Parathyroid adenoma (tissue), 2 donors: ENCODE measurements at regions not wholly inside any gene's neighbourhood (a gene's known extent, or its start where the extent isn't known, plus 50 kb on each side); places are given as distances from the start of the nearest gene placed in this dataset.
"Not testable (repeated sequence)": the region's sequence is repeated elsewhere in the genome, so short reads cannot be mapped to it uniquely, and the experiment has no call there.

Experiments used
- H2AFZ ChIP-seq: fragments of 300-600 bp; sonication (generic); one replicate; pipeline ENCODE4 v1.7.0; 2017; ENCODE audit warnings: antibody characterized with exemption, mild to moderate bottlenecking
- H3K27ac ChIP-seq: fragments of 300-600 bp; sonication (generic); one replicate; pipeline ENCODE4 v1.7.0; 2017
- H3K27me3 ChIP-seq: fragments of 300-600 bp; sonication (generic); one replicate; pipeline ENCODE4 v1.7.0; 2017; ENCODE audit warnings: low read length; ENCODE audit not compliant: control insufficient read depth, insufficient read depth
- H3K36me3 ChIP-seq: fragments of 300-600 bp; sonication (generic); one replicate; pipeline ENCODE4 v1.7.0; 2017; ENCODE audit warnings: low read length; ENCODE audit not compliant: control insufficient read depth, insufficient read depth
- H3K4me1 ChIP-seq: fragments of 300-600 bp; sonication (generic); one replicate; pipeline ENCODE4 v1.7.0; 2017; ENCODE audit warnings: control low read depth
- H3K4me2 ChIP-seq: fragments of 300-600 bp; sonication (generic); one replicate; pipeline ENCODE4 v1.7.0; 2017; ENCODE audit warnings: low read length
- H3K4me3 ChIP-seq: fragments of 300-600 bp; sonication (generic); one replicate; pipeline ENCODE4 v1.7.0; 2017; ENCODE audit warnings: low read depth, low read length
- H3K79me2 ChIP-seq: fragments of 300-600 bp; sonication (generic); one replicate; pipeline ENCODE4 v1.7.0; 2017; ENCODE audit warnings: control low read depth
- H3K9ac ChIP-seq: fragments of 300-600 bp; sonication (generic); one replicate; pipeline ENCODE4 v1.7.0; 2017; ENCODE audit warnings: mild to moderate bottlenecking
- H3K9me3 ChIP-seq: fragments of 300-600 bp; sonication (generic); one replicate; pipeline ENCODE4 v1.7.0; 2017; ENCODE audit warnings: low read length; ENCODE audit not compliant: control insufficient read depth
- CTCF ChIP-seq: fragments of 300-600 bp; sonication (generic); IDR thresholded peaks from one replicate; pipeline ENCODE4 v1.7.0; 2017; ENCODE audit warnings: antibody characterized with exemption, mild to moderate bottlenecking
- donor health status: primary hyperparathyroidism.

DNA sequence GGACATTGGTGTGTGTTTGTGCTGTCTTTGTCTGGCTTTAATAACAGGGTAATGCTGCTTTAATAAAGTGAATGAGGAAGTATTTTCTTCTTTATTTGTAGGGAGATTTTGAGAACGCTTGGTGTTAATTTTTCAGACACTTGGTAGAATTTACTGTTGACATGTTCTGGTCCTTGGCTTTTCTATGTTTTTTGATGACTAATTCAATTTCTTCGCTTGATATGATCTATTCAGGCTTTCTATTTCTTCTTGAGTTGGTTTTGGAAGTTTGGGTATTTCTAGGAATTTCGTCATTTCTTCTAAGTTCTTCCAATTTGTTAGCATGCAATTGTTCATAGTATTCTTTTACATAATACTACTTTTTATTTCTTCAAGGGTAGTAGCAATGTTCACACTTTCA lies 167.8 kb downstream of the TTC6 start:
- Histone ChIP-seq H2AFZ (no peak overlapping the region), H3K4me3 (no peak overlapping the region), H3K4me2 (no peak overlapping the region), H3K9me3 (no peaks in the 10 kb centered on the region), H3K36me3 (no peaks in the 10 kb centered on the region), H3K9ac (no peak overlapping the region), H3K4me1 (no peaks in the 10 kb centered on the region), H3K27ac (no peak overlapping the region), H3K79me2 (no peaks in the 10 kb centered on the region), H3K27me3 (no peaks in the 10 kb centered on the region)
- TF ChIP-seq CTCF: no peak

- H3K9ac ChIP-seq, H3K36me3 ChIP-seq, H3K4me1 ChIP-seq, H3K27ac ChIP-seq, H3K79me2 ChIP-seq, H3K9me3 ChIP-seq, H3K4me2 ChIP-seq, H2AFZ ChIP-seq, H3K27me3 ChIP-seq, H3K4me3 ChIP-seq: not testable (repeated sequence)
Measured at GRCh38 chr14:37772283-37772682, 176.9 kb downstream of the TTC6 start.

GRCh38 chr14:37776791-37777499 lies 181.5 kb downstream of the TTC6 start:
- Histone ChIP-seq H3K9me3 (no peaks in the 10 kb centered on the region), H2AFZ (no peak overlapping the region), H3K9ac (no peak overlapping the region), H3K4me2 (no peak overlapping the region), H3K4me3 (no peak overlapping the region), H3K4me1 (no peaks in the 10 kb centered on the region), H3K27ac (no peak overlapping the region), H3K27me3 (no peaks in the 10 kb centered on the region), H3K36me3 (no peaks in the 10 kb centered on the region), H3K79me2 (no peaks in the 10 kb centered on the region)
- TF ChIP-seq CTCF: no peak

DNA sequence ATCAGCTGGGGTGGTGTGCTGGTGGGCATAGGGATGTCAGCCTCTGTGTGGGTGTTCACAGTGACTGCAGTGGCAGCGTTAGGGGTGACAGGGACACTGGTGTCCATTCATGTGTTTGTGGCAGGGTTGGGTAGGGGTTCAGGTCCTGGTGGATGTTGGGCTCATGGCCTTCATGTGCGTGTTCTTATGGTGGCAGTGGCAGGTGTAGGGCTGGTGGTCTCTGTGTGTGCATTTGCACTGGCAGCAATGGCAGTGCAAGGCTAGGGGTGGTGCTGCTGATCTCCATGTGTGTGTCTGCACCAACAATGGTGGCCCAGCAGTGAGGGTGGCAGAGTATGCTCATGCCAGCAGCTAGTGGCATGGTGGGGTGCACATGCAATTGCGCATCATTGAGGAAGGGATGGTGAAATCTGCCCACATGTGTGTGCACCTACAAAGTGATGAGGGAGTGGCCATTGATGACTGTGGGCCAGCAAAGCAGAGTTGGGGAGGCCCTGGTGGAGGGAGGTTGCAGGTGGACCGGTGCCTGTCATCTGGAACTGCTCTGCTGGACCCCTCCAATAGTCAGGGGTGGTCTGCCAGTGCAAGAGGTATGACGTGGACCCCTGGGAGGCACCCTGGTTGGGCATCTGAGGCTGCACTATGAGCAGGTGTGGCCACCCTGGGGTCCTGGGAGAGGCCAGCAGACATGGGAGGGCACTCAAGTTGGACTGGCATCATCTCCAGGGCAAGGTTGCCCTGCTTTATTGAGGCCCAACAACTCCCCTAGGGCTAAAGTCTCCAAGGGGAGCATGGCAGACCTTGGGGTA lies 182.9 kb downstream of the TTC6 start:
- Histone ChIP-seq H3K79me2 (no peaks in the 10 kb centered on the region), H3K4me3 (no peak overlapping the region)
- TF ChIP-seq CTCF: no peak

DNA sequence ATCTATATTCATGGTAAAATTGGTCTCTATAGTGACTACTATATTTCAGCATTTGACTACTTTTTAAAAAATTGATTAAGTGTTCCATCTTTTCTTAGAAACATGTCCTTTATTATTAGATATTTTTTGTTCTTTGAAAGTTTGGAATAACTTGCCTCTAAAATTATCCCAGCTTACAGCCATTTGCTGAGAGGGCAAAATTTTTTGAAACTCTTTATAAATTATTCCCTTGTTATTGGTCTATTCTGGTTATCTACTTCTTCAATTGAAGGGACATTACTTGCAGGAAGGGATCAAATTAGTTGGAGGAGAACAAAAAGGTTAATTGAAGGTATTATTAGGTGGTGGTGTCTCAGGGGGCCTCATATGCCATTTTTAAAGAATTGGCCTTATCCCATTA lies 184.1 kb downstream of the TTC6 start:
- Histone ChIP-seq H3K36me3 (no peaks in the 10 kb centered on the region), H2AFZ (no peak overlapping the region), H3K9ac (no peak overlapping the region), H3K4me2 (no peak overlapping the region), H3K9me3 (no peaks in the 10 kb centered on the region), H3K79me2 (no peaks in the 10 kb centered on the region), H3K27me3 (no peaks in the 10 kb centered on the region), H3K4me3 (no peak overlapping the region), H3K4me1 (no peaks in the 10 kb centered on the region), H3K27ac (no peak overlapping the region)
- TF ChIP-seq CTCF: no peak

More for the DNA sequence above, 182.9 kb downstream of the TTC6 start:
- no peaks in the 10 kb centered on the region for H3K9me3 ChIP-seq
- H3K36me3 ChIP-seq: no peaks in the 10 kb centered on the region
- no peak overlapping the region for H2AFZ ChIP-seq
- no peak overlapping the region for H3K9ac ChIP-seq
- H3K4me1 ChIP-seq: no peaks in the 10 kb centered on the region
- no peaks in the 10 kb centered on the region for H3K27me3 ChIP-seq
- no peak overlapping the region for H3K4me2 ChIP-seq
- no peak overlapping the region for H3K27ac ChIP-seq

GRCh38 chr14:37780731-37781130 lies 185.3 kb downstream of the TTC6 start:
- H3K79me2 ChIP-seq, H2AFZ ChIP-seq, H3K4me3 ChIP-seq, H3K36me3 ChIP-seq, H3K9ac ChIP-seq, H3K4me1 ChIP-seq, H3K4me2 ChIP-seq, H3K27ac ChIP-seq, H3K27me3 ChIP-seq, H3K9me3 ChIP-seq: not testable (repeated sequence)

DNA sequence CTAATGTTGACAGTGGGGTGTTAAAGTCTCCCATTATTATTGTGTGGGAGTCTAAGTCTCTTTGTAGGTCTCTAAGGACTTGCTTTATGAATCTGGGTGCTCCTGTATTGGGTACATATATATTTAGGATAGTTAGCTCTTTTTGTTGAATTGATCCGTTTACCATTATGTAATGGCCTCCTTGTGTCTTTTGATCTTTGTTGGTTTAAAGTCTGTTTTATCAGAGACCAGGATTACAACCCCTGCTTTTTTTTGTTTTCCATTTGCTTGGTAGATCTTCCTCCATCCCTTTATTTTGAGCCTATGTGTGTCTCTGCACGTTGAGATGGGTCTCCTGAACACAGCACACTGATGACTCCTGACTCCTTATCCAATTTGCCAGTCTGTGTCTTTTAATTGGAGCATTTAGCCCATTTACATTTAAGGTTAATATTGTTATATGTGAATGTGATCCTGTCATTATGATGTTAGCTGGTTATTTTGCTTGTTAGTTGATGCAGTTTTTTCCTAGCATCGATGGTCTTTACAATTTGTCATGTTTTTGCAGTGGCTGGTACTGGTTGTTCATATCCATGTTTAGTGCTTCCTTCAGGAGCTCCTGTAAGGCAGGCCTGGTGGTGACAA lies 188.9 kb downstream of the TTC6 start:
- not testable (repeated sequence) for H2AFZ ChIP-seq, H3K4me2 ChIP-seq, H3K4me3 ChIP-seq, H3K9ac ChIP-seq, H3K36me3 ChIP-seq, H3K27ac ChIP-seq, H3K79me2 ChIP-seq, H3K9me3 ChIP-seq, H3K27me3 ChIP-seq, H3K4me1 ChIP-seq
